NCI-H82 (cell line): ENCODE measurements at regions not wholly inside any gene's neighbourhood (a gene's known extent, or its start where the extent isn't known, plus 50 kb on each side); places are given as distances from the start of the nearest gene placed in this dataset.

ENCODE experiments used
- DNase-seq: peaks from one replicate; lab custom pipeline; 2025; lab: John Stamatoyannopoulos, UW

DNA sequence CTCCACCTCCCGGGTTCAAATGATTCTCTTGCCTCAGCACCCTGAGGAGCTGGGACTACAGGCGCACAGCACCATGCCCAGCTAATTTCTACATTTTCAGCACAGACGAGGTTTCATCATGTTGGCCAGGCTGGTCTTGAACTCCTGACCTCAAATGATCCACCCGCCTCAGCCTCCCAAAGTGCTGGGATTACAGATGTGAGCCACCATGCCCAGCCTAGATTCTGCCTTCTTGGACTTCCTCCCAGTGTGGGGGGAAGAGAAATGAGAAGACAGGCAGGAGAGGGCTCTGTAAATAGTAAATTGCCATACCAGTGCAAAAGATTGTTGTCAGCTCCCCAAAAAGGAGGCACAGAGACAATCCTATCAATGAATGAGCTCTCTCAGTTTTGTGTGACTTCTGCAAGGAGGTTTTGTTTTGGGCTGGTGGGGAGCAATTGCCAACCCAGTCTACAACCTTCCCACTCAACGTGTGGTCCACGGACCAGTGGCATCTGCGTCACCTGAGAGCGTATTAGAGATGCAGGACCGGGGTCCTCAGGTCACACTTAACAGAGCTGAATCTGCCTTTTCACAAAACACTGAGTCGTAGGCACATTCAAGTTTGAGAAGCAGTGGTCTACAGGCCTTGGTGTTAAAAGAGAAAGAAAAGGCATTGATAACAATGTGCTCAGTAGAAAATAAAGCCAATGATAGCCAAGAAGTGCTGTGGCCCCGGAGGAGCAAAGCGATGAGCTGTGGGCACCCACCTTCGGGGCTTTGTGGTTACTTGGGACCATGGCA, 78.1 kb downstream of the MYCN start:
- DNase-seq, result no peak

DNA sequence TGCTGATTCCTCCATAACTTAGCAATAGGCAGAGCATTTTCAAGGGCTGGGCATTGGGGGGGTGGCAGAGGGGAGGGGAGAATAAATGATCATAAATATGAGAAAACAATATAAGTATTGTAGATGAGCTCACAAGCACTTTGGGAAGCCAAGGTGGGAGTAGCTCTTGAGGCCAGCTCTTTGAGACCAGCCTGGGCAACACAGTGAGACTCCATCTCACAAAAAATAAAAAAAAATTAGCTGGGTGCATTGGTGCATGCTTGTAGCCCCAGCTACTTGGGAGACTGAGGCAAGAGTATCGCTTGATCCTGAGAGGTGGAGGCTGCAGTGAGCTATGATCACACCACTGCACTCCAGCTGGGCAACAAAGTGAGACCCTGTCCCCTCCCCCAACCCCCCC, 75.9 kb downstream of the MYCN start:
- DNase-seq, result no peak

DNA sequence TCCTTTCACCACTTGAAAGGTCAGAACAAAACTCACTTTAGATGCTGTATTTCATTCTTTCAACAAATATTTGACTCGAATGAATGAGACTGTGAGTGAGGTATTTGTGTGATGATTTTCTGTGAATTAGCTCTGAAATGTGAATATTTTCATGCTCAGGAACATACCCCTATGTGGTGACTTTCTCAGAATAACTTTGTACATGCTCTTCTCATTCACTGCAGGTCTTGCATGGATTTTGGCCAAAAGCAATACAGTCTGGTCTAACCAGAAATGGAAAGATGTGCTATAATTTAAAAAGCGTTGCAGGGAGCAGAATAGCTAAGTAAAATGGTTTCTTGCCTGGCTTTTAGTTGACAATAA, 75.5 kb downstream of the MYCN start:
- no peak for DNase-seq

GRCh38 chr2:16015210-16015902, 75.0 kb downstream of the MYCN start:
- no peak for DNase-seq

GRCh38 chr2:16014802-16015201, 74.5 kb downstream of the MYCN start:
- DNase-seq, result no peak

- DNase-seq, result no peak
Observed at GRCh38 chr2:16014041-16014787, 73.9 kb downstream of the MYCN start.

DNA sequence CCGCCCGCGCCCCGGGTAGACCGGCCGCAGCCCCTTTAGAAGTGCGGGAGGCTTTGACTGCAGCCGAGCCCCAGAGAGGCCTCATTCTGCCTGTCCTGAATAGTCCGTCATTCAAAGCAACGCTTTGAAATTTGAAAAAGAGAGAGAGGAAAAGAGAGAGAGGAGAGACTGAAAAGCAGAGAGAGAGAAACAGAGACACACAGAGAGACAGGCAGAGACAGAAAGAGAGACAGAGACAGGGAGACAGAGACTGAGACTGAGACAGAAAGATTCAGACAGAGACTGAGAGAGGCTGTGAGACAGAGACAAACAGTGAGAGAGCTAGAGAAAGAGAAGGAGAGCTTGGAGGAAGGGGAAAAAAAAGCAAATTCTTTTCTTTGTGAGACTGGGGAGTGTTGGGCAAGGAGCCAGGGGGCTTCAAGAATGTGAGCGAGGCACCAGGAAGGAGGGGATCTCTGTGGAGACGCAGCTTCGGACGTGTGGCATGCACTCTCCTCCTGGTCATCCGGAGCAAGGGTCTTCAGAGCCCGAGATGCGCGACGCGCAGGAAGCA, 73.1 kb downstream of the MYCN start:
- DNase-seq, result no peak

DNA sequence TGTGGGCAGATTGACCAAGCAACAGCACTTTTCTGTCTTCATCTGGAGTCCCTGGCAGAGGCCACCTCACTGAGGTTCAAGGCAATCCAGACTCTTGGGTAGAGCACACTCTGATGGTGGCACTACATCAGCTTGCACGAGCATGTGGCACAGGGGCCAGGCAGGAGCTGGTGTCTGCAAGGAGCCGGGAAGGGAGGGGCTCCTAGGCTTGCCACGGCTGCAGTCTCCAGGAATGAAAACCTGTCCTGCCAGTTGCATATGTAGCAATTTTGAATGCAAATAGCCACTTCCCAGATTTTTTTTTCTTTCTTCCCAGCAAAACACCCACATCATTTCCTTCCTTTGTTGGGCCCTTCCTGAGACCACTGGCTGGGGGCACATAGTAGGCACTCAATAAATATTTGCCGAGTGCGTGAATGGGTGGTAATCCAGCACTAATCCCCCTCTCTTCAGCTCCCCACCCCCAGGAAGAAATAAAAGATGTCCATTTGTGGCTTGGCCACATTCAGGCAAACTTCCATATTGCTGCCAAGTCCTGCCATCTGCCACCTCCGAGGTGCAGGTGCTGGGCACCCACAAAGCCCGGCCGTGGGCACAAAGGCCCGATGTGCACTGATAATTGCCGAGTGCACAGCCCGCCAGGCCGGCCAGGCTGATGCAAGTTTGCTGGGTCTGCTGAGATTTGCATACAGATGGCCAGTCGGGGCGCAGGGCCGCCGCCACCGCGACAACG, 72.4 kb downstream of the MYCN start:
- no peak for DNase-seq

GRCh38 chr2:16012029-16012596, 71.8 kb downstream of the MYCN start:
- DNase-seq, result no peak

DNA sequence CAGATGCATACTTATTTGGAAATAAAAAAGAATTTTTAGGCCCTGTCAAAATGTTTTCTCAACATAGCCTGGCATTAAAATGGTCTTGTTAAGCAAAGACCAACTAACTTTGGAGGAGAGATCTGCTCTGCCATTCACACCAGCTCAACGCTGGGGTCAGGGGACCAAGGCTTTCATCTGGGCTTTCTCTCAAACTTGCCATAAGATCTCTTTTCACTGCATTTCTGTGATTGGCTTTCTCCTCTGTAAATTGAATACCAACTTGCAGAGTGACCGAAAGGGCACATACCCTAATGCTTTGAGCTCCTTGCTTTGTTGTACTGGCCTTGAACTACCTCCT, 71.2 kb downstream of the MYCN start:
- DNase-seq, result no peak

DNA sequence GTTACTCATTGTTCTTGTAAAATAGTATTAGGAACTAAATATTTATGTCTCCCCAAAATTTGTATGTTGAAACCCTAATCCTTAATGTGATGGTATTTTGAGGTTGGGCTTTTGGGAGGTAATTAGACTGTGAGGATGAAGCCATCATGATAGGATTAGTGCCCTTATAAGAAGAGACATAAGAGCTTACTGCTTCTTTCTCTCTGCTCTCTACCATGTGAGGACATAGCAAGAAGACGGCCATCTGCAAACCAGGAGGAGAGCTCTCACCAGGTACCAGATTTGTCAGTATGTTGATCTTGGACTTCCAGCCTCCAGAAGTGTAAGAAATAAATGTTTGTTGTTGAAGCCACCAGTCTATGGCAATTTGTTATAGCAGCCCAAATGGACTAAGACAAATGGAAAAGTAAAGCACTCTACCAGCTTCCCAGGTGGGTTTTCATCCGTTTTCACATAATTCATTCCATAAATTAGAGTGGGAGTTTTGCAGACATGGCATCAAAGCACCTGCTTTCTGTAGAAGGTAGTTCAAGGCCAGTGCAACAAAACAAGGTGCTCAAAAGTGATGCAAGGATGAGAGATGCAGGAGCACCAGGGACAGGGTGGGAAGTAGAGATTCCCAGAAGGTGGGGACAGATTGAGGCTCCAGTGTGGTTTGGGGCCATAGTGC, 70.7 kb downstream of the MYCN start:
- peak; percentile 44 for DNase-seq

DNA sequence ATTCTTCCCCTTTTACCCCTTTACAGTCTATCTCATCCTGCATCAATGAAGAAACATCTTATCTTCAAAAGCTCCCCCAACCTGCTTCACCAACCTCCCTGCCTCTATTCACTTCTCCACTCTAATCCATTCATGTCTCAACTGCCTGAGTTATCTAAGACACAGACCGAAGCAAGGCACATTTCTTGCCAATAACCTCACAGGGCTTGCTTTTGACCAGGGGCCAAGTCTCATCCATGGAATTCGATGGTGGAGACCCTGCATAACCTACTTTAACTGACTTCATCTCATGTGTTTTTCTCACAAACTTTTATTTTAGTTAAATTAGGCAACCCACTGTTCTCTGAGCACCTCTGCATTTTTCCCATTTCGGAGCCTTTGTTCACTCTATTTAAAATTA, 69.7 kb downstream of the MYCN start:
- DNase-seq, result no peak

DNA sequence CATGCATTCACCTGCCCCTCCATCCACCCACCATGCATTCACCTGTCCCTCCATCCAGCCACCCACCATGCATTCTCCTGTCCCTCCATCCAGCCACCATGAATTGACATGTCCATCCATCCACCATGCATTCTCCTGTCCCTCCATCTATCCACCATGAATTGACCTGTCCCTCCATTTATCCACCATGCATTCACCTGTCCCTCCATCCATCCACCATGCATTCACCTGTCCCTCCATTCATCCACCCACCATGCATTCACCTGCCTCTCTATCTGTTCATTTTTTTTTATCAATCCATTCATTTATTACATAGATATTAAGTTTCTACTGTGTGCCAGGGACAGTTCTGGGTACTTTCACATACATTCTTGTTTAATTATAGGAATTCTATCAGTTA, 69.2 kb downstream of the MYCN start:
- no peak for DNase-seq

DNA sequence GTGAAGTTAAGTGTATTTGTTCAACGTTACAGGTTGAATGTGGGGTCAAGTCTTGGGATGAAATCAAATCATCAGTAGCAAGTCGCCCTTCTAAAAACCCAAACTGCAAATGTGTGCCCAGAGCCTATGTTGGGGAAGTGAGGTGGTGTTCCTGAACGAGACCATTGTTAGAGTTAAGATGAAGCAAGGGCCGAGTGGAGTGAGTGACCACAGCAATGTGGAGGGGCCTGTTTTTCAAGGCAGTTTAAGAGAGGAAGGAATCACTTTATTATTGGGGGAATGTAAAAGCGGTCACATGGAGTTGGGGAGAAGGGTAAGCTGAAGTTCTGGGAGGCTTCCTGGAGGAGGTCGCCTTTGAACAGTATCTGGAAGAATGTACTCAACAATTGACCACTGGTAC, 68.5 kb downstream of the MYCN start:
- DNase-seq, result no peak

DNA sequence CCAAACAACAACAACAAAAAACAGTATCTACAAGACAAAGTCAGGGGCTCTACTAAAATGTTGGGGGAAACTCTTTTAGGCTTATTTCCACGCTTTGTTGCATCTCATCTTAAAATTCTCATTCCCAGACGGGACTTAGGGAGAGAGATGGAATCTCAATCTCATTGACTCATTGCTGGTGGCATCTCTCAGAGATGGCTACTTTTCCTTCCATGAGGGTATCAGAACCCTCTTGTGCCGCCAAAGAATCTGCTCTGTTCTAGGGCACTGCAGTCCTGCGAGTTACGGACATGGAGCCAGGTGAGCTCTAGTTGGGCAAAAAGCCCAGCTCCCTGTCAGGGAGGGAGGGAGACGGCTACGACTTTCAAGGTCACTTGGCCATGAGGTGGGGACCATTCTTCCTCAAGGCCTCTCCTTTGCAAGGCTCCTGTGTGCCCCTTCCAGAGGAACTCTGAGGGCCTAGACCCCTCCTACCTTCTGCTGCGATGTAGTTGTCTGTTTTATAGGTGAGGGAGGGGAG, 68.0 kb downstream of the MYCN start:
- no peak for DNase-seq

GRCh38 chr2:16007167-16007934, 67.0 kb downstream of the MYCN start:
- no peak for DNase-seq

- no peak for DNase-seq
Observed at GRCh38 chr2:16006537-16007166, 66.3 kb downstream of the MYCN start.

DNA sequence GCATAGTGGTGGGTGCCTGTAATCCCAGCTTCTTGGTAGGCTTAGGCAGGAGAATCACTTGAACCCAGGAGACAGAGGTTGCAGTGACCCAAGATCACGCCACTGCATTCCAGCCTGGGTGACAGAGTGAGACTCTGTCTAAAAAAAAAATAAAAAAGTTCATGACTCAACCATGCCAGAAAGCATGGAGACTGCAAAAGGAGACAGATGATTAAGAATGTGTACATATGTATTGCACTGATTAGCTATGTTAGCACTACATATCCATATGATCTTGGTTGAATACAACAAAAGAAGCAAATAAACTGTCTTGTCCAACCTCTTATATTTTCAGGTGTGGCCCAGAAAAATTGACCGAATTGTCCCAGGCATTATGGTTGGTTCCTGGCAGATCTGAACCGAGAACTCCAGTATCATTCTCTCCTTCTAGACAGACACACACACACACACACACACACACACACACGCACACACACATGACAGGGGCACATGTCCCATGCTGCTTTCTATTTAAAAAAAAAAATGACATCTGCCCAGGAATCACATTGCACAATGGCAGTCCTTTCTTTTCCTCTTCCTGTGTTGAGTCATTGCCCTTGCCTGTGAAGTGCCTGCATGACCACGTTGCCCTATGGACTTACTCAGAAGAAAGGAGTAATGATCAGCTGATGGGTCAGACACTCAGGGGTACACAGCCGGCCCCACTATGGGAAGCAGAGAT, 65.6 kb downstream of the MYCN start:
- no peak for DNase-seq

- no peak for DNase-seq
Observed at GRCh38 chr2:16005389-16005788, 65.0 kb downstream of the MYCN start.
